ENCODE measurements at regions not wholly inside any gene's neighbourhood (a gene's known extent, or its start where the extent isn't known, plus 50 kb on each side); places are given as distances from the start of the nearest gene placed in this dataset.

DNA sequence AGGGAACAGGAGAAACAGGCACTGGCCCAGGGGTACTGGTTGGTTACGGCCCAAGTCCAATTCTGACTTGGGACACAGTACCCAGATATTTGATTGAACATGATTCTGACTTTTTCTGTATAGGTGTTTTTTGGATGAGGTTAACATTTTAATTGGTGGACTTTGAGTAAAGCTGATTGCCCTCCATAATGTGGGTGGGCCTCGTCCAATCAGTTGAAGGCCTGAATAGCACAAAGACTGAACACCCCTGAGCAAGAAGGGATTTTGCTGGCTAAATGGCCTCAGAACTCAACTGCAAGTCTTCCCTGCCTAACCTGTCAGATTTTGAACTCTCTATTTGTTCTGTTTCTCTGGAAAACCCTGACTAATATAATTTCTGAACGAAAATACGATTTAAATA, 222.6 kb downstream of the TEX36 start:
- TF ChIP-seq, protein P1, sequence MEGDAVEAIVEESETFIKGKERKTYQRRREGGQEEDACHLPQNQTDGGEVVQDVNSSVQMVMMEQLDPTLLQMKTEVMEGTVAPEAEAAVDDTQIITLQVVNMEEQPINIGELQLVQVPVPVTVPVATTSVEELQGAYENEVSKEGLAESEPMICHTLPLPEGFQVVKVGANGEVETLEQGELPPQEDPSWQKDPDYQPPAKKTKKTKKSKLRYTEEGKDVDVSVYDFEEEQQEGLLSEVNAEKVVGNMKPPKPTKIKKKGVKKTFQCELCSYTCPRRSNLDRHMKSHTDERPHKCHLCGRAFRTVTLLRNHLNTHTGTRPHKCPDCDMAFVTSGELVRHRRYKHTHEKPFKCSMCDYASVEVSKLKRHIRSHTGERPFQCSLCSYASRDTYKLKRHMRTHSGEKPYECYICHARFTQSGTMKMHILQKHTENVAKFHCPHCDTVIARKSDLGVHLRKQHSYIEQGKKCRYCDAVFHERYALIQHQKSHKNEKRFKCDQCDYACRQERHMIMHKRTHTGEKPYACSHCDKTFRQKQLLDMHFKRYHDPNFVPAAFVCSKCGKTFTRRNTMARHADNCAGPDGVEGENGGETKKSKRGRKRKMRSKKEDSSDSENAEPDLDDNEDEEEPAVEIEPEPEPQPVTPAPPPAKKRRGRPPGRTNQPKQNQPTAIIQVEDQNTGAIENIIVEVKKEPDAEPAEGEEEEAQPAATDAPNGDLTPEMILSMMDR (IDR thresholded peaks at IDR 0.05): no peak
- no peak for TF ChIP-seq POLR2A (IDR thresholded peaks at IDR 0.05)
